NCI-H2107 treated with DMSO at 0.1 percent for 48 hours (cell line): ENCODE measurements at regions not wholly inside any gene's neighbourhood (a gene's known extent, or its start where the extent isn't known, plus 50 kb on each side); places are given as distances from the start of the nearest gene placed in this dataset.

Experiments used
- DNase-seq: peaks from one replicate; lab custom pipeline; 2025; ENCODE audit not compliant: unreplicated experiment; lab: John Stamatoyannopoulos, UW

DNA sequence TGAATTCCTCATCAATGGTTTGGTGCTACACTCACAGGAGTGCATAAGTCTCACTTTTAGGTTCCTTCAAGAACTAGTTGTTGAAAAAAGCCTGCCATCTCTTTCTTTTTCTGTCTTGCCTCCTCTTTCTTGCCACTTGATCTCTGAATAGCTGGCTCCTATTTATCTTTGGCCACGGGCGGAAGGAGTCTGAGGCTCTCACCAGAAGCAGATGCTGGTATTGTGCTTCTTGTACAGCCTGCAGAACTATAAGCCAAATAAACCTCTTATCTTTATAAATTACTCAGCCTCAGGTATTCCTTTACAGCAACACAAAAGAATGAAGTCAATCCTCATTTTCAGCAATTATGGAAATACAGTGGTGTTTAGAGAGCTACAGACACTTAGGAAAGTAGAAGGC lies 247.1 kb upstream of the PRR16 start:
- DNase-seq: no peak

DNA sequence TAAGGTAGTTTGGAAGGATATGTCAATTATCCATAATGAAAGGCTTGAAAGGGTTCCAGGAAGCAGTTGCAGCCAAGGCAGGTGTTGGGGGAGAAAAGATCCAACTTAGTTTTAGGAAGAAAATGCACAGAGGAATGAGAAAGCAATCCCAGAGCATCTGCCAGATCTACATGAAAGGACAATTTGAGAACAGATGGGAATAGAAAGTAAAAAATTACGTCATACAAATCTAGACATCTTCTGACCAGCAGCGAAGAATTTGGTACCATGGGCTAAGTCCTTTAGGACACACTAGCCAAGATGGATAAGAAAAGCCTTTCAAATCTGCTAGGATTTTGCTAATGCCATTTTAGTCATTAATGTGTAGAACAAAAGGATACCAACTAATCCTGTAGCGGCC lies 244.1 kb upstream of the PRR16 start:
- DNase-seq: no peak

DNA sequence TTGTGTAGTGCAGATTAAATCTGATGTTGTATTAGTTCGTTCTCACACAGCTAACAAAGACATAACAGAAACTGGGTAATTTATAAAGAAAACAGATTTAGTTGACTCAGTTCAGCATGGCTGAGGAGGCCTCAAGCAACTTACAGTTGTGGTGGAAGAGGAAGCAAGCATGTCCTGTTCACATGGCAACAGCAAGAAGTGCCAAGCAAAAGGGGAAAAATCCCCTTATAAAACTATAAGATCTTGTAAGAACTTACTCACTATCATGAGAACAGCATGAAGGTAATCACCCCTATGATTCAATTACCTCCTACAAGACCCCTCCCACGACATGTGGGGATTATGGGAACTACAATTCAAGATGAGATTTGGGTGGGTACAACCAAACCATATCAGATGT lies 238.6 kb upstream of the PRR16 start:
- DNase-seq: no peak

DNA sequence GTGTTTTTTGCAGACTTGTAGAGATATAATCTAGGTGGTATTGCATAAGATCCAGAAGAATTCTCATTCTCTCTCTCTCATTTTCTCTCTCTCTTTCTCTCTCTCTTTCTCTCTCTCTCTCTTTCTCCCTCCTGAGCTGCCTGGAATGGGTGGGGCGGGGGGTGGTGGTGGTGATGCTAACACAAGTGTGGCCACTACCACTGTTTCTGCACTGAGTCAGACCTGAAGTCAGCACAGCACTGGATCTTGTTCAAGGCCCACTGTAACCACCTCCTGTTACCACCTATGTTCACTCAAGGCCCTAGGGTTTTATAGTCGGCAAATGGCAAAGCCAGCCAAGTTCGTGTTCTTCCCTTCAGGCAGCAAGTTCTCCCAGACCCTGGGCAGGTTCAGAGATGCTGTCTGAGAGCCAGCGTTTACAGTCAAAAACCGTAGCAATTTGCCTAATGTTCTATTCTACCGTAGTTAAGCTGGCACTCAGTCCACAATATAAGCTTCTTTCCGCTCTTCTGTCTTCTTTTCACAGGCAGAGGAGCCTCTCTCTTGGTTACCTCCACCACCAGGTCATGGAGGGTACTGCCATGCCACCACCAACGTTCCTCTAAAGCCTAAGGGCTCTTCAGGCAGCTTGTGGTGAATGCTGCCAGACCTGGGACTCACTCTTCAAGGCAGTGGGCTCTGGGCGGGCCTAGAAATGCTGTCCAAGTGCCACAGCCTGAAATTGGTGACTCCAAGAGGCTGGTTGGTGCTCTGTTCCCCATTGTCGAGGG lies 235.7 kb upstream of the PRR16 start:
- no peak for DNase-seq

DNA sequence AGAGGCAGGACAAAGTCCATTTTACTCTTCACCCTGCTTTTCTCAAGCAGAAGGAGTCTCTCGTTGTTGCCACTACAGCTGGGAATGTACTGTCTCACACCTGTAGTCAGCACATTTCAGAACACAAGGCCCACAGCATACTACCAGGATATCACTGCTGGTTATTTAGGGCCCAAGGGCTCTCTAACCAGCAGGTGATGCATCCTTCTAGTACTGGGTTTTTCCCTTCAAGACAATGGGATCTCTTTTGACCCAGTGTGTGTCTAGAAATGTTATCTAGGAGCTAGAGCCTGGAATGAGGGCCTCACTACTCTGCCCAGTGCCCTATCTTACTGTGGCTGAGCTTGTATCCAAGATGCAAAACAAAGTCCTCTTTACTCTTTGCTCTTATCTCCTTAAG lies 235.1 kb upstream of the PRR16 start:
- DNase-seq: no peak

DNA sequence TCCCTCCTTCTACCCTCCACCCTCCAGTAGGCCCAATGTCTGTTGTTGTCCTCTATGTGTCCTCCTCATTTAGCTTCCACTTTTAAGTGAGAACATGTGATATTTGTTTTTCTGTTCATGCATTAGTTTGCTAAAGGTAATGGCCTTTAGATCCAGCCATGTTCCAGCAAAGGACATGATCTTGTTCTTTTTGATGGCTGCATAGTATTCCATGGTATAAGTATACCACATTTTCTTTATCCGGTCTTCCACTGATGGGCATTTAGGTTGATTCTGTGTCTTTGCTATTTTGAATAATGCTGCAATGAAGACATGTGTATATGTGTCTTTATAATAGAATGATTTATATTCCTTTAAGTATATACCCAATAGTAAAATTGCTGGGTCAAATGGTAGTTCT lies 232.5 kb upstream of the PRR16 start:
- DNase-seq: no peak

DNA sequence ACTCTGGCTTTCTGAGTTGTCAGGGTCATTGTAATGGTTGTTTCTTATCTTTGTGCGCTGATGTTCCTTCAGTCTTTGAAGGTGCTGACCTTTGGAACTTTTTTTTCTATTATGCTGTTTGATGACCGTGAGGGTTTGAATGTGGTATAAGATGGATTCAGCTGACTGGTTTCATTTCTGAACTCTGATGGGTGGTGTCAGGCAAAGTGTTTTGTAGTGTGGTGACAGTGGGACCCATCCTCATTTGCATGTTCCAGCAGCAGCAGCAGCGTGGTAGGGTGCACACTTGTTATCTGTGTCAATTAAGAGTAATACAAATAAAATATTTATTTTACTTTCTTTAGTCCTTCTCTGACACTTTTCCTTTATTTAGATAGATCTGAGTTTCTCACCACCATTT lies 227.7 kb upstream of the PRR16 start:
- DNase-seq: no peak

DNA sequence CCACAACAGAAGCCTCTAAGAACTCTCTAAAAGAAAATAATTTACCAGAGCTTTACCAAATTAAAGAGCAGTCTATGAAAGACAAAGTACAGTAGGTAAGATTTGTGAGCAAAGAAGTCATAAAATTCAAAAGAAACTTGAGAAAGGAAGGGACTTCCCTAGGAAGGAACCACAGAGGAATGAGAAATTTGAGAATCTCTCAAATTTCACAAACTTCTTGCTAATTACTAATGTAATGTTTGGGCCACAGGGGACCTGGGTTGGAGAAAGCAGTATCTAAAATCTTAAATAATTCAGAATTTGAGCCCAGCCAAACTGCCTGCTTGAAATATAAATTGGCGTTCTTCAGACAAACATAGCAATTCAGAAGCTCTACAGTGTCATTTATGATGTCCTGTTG lies 225.0 kb upstream of the PRR16 start:
- DNase-seq: no peak

DNA sequence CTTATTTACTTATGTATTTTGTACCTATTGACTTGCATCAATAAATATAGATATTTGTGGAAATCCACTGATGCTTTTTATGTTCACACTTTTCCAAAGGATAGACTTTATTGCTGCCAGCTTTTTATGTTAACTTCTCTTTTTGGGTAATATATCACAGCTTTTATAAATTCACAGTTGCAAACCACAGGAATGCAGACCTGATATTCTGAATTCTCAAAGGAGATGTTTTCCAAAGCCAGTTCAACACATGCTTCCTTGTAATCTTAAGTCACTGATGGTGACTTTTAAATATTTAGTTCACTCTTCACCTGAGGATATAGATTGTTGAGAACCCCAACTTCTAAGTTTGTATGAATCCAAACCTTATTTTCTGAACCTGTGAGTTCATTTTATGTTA lies 223.4 kb upstream of the PRR16 start:
- no peak for DNase-seq

DNA sequence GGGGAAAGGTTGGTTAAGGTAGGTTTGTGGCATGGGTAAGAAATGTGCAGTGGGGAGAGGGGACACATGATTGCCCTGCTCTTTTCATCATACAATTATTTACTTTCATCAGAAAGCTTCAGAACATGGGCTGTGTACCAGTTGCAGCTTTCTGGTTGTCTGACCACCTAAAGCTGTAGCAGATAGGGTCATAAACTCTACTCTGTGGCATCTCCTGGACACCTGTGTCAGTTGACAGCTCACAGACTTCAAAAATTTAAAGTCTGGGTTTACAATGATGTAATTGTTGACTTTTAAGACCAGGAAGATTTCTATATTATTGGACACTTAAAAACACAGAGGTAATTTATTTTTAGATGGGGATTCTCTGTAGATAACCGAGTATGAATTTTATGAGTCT lies 222.7 kb upstream of the PRR16 start:
- DNase-seq: no peak

DNA sequence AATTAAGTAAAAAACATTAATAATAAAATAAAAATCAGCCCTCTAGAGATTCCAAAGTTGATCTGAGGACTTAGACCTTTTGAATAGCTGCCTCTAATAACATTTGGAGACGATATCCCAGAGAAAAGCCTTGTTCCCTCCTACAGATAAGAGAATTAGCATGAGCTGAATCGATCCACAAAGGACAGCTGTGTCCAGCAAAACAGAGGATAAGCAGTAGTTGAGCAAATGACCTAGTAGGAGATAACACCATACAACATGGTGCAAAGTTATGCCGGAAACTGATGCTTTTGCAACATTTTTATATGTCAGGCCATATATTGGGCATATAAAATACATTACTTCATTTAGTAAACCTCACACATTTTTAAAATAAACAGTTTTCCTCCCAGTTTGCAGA lies 212.2 kb upstream of the PRR16 start:
- no peak for DNase-seq

DNA sequence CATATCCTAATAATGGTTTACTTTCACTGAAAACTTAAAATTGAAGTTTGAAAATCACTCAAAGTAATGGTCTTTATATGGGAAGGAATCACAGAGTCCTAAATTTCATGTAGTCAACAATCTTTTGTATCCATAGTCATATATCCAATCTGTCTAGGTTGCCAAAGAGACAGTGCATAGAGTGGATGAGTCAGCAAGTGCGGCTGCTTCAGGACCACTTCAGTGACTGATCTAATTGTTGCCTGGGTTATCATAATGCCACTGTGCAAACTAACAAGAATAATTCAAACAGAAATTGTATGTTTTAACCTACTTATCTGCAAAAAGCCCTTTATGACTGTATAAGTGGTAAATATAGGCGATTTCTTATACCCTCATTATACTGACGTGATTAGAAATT lies 211.3 kb upstream of the PRR16 start:
- DNase-seq: no peak

DNA sequence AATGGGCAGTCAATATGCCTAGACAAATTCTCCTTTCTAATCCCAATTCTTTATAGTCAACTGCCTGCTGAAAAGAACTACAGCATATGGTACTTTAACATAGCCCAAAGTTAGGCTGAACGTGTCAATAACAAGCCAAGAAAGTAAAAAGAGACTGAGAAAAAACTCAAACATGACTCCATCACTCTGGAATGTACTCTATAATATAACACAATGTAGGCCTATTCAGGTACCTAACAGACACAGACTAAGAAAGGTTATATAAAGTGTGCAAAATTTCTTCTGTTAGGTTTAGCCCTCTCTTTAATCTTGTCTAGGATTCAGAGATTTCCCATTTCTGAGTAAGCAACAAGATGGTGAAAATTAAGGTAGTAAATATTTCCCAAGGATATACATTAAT lies 209.7 kb upstream of the PRR16 start:
- no peak for DNase-seq

DNA sequence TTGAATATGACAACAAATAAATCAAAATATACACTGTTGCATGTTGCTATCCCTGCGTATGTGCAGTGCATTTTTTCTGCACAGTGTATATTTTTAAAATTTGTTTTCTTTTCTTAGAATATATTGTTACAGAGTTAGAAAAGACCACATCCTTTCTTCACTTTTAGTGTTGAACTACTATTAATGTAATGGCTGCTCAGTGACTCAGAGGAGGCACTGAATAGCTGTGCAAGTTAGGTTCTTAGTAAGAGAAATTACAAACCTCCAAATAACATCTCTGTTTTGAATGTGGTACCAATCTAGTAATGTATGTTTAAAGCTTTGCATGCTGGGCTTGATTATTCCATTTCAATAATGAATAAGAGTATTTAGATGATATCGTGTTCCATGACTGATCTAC lies 208.9 kb upstream of the PRR16 start:
- DNase-seq: no peak

DNA sequence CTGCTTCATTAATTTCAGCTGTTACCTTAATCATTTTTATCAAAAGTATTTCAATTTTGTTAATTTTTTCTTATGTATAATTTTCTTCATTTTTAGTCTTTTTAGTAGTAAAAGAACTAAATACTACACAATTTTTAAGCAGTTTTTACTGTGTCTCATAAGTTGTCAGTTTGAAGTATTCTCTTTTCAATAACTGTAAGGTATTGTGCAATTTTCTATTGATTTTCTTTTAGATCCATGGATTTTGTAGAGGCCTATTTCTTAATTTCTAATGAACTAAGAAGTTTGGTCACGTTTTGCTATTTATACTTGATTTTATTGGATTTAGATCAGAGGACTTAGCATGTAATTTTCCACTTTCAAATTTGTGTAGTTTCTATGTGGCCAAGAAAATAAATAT lies 207.7 kb upstream of the PRR16 start:
- no peak for DNase-seq

DNA sequence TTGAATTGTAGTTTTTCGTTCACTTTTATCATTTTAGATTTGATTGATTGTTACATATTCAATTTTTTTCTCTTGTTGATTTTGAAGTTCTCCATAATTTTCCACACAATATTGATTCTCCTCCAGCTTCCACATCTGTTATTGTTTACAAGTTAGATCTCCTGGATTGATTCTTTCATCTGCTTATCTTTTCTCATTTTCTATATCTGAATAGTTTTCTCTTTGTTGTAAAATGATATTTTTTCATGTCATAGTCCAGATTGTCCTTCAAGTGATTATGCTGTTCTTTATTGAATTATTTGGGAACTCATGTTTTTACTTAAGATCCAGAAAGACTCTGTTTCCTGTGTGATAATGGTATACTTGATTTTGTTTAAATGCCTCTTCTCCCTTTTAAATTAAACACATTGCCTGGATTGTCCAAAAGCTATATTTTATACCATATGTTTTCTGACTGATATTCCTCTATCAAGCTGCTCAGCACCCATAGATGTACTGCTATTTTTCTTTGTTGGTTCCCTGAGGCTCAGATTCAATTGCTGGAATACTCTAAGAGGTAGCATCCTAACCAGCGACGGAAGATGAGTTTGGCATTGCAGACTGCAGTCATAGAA lies 206.6 kb upstream of the PRR16 start:
- DNase-seq: no peak

DNA sequence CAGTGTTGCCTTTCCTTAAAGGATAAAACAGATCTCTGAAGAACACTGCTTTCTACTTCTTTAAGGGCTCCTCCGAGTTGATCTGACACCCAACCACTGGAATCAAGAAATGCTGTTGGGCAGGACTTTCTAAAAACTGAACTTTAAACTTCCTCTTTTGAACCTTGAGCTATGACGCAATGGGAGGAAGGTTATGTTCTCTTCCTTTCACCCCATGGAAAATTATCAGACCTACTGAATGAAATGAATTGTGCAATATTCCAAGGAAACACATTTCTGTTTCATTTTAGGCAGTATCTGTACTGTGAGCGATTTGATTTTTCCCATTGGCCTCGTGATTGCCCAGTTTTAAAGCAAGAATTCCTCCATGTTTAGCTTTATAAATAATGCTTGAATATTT lies 206.0 kb upstream of the PRR16 start:
- no peak for DNase-seq

DNA sequence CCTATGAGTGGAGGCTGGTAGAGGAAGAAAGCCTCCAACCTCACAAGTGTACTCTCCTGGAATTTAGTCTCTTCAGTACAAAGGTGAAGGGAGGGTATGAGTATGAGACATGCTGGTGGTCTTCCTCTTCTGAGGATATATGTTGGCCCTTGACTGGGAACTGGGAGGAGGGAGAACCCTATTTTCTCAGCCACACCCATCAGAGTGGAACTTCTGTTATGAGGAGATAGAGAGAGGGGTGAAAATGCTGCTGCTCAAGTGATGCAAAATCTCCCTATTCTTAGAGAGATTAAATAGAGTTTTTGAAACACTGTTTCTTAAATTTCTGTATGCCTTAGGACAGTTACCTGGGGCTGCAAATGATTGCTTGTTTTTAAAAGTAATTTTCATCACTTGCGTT lies 203.4 kb upstream of the PRR16 start:
- DNase-seq: no peak

DNA sequence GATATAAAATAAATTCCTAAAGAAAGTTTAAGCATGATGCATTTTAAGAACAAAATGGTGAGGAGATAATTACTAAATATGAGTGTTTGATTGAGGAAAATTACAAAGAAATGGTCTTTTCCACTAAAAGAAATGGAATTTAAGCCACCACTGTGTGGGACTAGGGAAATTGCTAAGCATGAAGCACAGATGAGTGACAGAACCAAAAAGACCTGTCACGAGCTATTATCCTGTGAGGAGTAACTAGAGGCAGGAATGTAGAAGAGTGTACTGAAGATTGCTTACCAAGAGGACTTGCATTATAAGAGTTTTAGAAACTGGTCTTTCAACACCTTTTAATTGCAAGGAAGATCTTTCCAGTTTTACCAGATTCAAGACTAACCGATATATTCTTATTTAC lies 193.6 kb upstream of the PRR16 start:
- no peak for DNase-seq

DNA sequence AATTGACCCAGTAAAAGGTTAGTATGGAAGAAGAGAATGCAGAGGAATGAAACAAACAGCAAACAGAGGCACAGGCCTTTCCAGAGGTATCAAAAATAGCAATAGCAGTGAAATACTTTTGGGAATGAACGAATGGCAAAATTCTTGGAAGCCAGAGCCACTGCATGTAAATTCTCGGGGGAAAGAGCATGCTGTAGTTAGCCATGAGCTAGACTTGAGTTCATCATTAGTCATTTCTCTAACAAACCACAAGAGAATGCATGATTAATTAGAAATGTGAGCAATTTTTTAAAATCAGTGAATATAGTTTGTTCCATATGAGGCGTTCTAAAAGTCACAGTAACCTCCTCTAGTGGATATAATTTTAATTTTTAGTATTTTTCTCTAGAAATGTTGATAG lies 170.3 kb upstream of the PRR16 start:
- no peak for DNase-seq

DNA sequence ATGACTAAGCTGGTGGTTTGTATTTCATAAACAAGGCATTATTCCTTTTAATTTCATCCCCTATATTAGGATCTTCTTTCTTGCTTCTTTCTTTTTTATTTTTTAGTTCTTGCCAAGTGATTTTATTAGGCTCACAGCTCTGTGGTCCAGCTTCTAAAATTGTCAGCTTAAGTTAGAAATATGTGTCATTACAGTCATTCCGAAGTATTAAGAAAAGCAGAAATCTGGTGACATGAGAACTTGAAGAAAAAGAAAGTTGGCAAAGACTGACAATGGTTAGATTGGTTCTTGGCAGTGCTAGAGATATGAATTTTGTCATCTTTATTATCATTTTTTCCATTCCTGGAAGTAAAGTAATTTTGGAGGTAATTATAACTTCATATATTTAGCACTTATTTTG lies 166.5 kb upstream of the PRR16 start:
- DNase-seq: no peak

DNA sequence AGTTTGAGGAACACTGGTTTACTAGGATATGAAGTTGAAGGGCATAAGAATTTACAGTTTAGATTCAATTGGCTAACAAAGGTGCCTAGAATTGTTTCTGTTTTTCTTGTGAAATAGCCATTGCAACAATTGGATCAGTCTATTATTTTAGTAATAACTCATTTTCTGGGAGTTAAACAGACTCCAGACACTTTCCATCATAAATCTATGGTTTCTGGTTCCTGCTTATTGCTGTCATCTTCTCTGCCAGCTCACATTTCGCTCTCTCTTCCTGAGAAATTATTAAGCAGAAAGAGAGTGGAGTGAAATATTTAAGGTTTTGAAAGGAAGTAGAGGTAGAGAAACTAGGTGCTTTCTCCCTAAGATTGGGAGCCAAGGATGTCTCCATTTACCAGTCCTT lies 165.1 kb upstream of the PRR16 start:
- no peak for DNase-seq

DNA sequence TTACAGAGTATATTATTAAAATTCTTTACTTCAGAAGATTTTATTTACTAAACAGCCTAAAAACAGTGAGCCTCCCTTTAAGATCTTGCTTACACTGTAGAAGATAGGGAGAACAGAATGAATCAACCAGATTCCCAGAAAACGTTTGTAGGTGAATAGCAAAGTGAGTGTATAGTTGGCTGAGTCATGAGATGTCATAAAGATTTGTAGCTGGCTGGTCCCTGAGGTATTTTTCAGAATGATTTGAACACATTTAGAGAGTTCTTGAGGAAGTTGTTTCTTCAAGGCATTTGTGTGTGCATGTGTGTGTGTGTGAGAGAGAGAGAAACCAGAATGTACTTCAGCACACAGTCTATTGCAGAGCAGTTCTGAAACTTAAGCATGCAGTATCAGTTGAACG lies 159.4 kb upstream of the PRR16 start:
- no peak for DNase-seq
